ENCODE measurements at regions not wholly inside any gene's neighbourhood (a gene's known extent, or its start where the extent isn't known, plus 50 kb on each side); places are given as distances from the start of the nearest gene placed in this dataset.

DNA sequence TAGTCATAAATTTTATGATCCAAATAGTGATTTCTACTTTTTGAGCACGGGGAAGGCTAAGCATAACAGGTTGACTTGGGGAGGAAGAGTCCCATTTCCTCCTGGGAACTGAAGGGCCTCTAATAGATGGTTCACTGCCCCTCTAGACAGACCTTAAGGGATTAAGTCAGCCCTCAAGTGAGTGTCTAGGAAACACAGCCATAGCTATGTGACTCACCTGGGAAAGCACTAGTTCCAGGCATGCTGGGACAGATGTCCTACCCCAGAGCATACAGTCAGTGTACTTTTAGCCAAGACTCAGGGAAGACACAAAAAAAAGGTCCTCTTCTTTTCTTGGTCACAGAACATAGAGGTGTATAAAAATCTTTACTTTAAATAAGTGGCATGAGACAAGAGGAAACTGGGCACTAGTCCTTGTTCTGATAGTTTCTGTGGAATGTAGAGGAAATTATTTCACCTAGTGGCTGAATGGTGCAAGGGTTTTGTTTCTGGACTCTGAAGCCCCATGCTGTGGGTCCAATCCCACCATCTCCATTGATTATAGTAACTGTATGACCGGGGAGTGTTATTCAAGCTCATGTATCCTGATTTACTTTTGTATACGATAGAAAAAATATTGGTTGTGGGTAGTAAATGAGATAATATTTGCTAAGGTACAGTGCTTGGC, 86.0 kb downstream of the NREP start:
- TF ChIP-seq GTF2I (CRISPR knock-in tag; conservative IDR thresholded peaks at IDR 0.05) = no peak
- TF ChIP-seq, protein P1, sequence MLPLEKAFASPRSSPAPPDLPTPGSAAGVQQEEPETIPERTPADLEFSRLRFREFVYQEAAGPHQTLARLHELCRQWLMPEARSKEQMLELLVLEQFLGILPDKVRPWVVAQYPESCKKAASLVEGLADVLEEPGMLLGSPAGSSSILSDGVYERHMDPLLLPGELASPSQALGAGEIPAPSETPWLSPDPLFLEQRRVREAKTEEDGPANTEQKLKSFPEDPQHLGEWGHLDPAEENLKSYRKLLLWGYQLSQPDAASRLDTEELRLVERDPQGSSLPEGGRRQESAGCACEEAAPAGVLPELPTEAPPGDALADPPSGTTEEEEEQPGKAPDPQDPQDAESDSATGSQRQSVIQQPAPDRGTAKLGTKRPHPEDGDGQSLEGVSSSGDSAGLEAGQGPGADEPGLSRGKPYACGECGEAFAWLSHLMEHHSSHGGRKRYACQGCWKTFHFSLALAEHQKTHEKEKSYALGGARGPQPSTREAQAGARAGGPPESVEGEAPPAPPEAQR (CRISPR knock-in tag; IDR thresholded peaks at IDR 0.05) = no peak
- TF ChIP-seq, protein P2, sequence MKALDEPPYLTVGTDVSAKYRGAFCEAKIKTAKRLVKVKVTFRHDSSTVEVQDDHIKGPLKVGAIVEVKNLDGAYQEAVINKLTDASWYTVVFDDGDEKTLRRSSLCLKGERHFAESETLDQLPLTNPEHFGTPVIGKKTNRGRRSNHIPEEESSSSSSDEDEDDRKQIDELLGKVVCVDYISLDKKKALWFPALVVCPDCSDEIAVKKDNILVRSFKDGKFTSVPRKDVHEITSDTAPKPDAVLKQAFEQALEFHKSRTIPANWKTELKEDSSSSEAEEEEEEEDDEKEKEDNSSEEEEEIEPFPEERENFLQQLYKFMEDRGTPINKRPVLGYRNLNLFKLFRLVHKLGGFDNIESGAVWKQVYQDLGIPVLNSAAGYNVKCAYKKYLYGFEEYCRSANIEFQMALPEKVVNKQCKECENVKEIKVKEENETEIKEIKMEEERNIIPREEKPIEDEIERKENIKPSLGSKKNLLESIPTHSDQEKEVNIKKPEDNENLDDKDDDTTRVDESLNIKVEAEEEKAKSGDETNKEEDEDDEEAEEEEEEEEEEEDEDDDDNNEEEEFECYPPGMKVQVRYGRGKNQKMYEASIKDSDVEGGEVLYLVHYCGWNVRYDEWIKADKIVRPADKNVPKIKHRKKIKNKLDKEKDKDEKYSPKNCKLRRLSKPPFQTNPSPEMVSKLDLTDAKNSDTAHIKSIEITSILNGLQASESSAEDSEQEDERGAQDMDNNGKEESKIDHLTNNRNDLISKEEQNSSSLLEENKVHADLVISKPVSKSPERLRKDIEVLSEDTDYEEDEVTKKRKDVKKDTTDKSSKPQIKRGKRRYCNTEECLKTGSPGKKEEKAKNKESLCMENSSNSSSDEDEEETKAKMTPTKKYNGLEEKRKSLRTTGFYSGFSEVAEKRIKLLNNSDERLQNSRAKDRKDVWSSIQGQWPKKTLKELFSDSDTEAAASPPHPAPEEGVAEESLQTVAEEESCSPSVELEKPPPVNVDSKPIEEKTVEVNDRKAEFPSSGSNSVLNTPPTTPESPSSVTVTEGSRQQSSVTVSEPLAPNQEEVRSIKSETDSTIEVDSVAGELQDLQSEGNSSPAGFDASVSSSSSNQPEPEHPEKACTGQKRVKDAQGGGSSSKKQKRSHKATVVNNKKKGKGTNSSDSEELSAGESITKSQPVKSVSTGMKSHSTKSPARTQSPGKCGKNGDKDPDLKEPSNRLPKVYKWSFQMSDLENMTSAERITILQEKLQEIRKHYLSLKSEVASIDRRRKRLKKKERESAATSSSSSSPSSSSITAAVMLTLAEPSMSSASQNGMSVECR (CRISPR knock-in tag; IDR thresholded peaks at IDR 0.05; ENCODE audit: borderline replicate concordance) = no peak
- TF ChIP-seq, protein P3, sequence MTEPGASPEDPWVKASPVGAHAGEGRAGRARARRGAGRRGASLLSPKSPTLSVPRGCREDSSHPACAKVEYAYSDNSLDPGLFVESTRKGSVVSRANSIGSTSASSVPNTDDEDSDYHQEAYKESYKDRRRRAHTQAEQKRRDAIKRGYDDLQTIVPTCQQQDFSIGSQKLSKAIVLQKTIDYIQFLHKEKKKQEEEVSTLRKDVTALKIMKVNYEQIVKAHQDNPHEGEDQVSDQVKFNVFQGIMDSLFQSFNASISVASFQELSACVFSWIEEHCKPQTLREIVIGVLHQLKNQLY (CRISPR knock-in tag; IDR thresholded peaks at IDR 0.05) = no peak
- TF ChIP-seq, protein P4, sequence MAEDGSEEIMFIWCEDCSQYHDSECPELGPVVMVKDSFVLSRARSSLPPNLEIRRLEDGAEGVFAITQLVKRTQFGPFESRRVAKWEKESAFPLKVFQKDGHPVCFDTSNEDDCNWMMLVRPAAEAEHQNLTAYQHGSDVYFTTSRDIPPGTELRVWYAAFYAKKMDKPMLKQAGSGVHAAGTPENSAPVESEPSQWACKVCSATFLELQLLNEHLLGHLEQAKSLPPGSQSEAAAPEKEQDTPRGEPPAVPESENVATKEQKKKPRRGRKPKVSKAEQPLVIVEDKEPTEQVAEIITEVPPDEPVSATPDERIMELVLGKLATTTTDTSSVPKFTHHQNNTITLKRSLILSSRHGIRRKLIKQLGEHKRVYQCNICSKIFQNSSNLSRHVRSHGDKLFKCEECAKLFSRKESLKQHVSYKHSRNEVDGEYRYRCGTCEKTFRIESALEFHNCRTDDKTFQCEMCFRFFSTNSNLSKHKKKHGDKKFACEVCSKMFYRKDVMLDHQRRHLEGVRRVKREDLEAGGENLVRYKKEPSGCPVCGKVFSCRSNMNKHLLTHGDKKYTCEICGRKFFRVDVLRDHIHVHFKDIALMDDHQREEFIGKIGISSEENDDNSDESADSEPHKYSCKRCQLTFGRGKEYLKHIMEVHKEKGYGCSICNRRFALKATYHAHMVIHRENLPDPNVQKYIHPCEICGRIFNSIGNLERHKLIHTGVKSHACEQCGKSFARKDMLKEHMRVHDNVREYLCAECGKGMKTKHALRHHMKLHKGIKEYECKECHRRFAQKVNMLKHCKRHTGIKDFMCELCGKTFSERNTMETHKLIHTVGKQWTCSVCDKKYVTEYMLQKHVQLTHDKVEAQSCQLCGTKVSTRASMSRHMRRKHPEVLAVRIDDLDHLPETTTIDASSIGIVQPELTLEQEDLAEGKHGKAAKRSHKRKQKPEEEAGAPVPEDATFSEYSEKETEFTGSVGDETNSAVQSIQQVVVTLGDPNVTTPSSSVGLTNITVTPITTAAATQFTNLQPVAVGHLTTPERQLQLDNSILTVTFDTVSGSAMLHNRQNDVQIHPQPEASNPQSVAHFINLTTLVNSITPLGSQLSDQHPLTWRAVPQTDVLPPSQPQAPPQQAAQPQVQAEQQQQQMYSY (CRISPR knock-in tag; IDR thresholded peaks at IDR 0.05) = no peak
- TF ChIP-seq, protein P5, sequence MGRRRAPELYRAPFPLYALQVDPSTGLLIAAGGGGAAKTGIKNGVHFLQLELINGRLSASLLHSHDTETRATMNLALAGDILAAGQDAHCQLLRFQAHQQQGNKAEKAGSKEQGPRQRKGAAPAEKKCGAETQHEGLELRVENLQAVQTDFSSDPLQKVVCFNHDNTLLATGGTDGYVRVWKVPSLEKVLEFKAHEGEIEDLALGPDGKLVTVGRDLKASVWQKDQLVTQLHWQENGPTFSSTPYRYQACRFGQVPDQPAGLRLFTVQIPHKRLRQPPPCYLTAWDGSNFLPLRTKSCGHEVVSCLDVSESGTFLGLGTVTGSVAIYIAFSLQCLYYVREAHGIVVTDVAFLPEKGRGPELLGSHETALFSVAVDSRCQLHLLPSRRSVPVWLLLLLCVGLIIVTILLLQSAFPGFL (CRISPR knock-in tag; IDR thresholded peaks at IDR 0.05; ENCODE audit: borderline replicate concordance) = no peak
- TF ChIP-seq SMAD4 (CRISPR knock-in tag; IDR thresholded peaks at IDR 0.05) = no peak
- TF ChIP-seq, protein P6, sequence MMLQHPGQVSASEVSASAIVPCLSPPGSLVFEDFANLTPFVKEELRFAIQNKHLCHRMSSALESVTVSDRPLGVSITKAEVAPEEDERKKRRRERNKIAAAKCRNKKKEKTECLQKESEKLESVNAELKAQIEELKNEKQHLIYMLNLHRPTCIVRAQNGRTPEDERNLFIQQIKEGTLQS (CRISPR knock-in tag; conservative IDR thresholded peaks at IDR 0.05) = no peak
- no peak for TF ChIP-seq NR3C1 (CRISPR knock-in tag; conservative IDR thresholded peaks at IDR 0.05; ENCODE audit: low read depth)
- TF ChIP-seq NFATC4 (CRISPR knock-in tag; IDR thresholded peaks at IDR 0.05) = no peak
- TF ChIP-seq TEAD1 (CRISPR knock-in tag; IDR thresholded peaks at IDR 0.05) = no peak
- TF ChIP-seq IRF2 (CRISPR knock-in tag; IDR thresholded peaks at IDR 0.05; ENCODE audit: borderline replicate concordance, low read depth) = no peak
- TF ChIP-seq, protein P7, sequence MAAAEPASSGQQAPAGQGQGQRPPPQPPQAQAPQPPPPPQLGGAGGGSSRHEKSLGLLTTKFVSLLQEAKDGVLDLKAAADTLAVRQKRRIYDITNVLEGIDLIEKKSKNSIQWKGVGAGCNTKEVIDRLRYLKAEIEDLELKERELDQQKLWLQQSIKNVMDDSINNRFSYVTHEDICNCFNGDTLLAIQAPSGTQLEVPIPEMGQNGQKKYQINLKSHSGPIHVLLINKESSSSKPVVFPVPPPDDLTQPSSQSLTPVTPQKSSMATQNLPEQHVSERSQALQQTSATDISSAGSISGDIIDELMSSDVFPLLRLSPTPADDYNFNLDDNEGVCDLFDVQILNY (CRISPR knock-in tag; IDR thresholded peaks at IDR 0.05) = no peak
- no peak for TF ChIP-seq GABPB1 (CRISPR knock-in tag; IDR thresholded peaks at IDR 0.05)
- no peak for TF ChIP-seq CBFB (CRISPR knock-in tag; IDR thresholded peaks at IDR 0.05; ENCODE audit: low read depth)
- no peak for TF ChIP-seq SMAD3 (CRISPR knock-in tag; IDR thresholded peaks at IDR 0.05; ENCODE audit: borderline replicate concordance)
- no peak for TF ChIP-seq NFYB (CRISPR knock-in tag; conservative IDR thresholded peaks at IDR 0.05; ENCODE audit: low read depth)
- TF ChIP-seq, protein P8, sequence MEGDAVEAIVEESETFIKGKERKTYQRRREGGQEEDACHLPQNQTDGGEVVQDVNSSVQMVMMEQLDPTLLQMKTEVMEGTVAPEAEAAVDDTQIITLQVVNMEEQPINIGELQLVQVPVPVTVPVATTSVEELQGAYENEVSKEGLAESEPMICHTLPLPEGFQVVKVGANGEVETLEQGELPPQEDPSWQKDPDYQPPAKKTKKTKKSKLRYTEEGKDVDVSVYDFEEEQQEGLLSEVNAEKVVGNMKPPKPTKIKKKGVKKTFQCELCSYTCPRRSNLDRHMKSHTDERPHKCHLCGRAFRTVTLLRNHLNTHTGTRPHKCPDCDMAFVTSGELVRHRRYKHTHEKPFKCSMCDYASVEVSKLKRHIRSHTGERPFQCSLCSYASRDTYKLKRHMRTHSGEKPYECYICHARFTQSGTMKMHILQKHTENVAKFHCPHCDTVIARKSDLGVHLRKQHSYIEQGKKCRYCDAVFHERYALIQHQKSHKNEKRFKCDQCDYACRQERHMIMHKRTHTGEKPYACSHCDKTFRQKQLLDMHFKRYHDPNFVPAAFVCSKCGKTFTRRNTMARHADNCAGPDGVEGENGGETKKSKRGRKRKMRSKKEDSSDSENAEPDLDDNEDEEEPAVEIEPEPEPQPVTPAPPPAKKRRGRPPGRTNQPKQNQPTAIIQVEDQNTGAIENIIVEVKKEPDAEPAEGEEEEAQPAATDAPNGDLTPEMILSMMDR (IDR thresholded peaks at IDR 0.05) = no peak
- TF ChIP-seq, protein P9, sequence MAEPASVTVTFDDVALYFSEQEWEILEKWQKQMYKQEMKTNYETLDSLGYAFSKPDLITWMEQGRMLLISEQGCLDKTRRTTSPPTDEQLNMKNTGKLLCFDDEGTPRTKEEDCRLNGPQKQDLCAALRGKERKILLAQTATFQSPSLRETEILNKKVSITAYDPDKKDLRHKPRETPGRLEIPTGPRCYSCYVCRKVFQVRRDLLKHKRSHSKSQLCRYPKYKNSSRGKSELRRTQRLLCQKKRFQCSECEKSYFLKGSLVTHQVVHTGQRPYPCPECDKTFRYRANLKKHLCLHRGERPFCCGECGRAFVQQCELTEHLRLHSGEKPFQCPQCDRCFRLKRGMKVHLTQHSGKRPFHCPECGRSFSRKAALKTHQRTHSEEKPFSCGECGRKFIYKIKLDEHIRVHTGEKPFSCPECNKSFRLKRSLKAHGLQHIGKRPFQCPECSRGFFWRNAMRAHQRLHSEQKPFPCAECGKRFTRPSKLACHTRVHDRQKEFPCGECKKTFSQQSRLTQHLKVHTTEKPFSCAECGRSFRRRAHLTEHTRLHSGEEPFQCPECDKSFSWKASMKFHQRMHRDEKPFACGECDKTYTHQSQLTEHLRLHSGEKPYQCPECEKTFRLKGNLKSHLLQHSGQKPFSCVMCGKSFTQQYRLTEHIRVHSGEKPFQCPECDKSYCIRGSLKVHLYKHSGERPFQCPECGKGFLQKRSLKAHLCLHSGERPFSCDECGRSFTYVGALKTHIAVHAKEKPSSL (CRISPR knock-in tag; conservative IDR thresholded peaks at IDR 0.05) = no peak
- Mint-ChIP-seq H3K4me3 (no peak overlapping the region), H3K27ac (no peak overlapping the region), H3K4me1 (peaks cover 17% of the 10 kb centered on the region), H3K9me3 (peaks cover 6% of the 10 kb centered on the region; the same call in 1 of the 2 replicates), H3K27me3 (ENCODE audit: low read depth) (no peaks in the 10 kb centered on the region), H3K36me3 (no peaks in the 10 kb centered on the region)
- ChIA-PET CTCF (interaction anchor here (0.6 to 0.9 kb wide), 2 partner anchors 21 to 65 kb away, joined by 3 read pairs; no protein-coding TSS in a partner anchor), POLR2A (no interaction called here)
- DNase-seq (ENCODE audit: low spot score) (no peak), ATAC-seq (no peak; the same call in 1 of the 2 replicates)
